ENCODE measurements at regions not wholly inside any gene's neighbourhood (a gene's known extent, or its start where the extent isn't known, plus 50 kb on each side); places are given as distances from the start of the nearest gene placed in this dataset.

DNA sequence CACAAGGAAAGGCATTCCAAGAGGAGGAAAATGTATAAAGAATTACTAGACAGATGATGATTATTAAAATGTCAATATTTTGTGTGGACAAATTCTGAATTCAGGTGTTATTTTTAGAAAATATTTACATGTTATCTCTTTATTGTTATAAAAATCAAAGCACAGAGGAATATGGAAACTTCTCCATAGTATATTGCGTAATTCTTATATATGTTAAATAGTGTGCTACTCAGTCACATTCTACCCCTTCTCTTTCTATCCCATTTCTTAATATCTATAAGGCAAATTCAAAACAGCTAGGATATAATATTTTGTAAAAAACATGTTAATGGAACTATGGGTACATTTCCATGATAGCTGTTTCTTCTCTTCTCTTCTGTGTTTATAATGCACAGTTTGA is 546.8 kb upstream of the FTMT start:
- Histone ChIP-seq H3K4me1 (ENCODE audit: insufficient read depth, low read length) (no peaks in the 10 kb centered on the region), H3K9me3 (ENCODE audit: insufficient read depth, low read depth, low read length) (no peaks in the 10 kb centered on the region), H3K4me3 (ENCODE audit: low read length) (no peak overlapping the region), H3K27ac (ENCODE audit: low read length) (no peak overlapping the region), H3K9ac (ENCODE audit: low read depth, low read length) (no peak overlapping the region), H3K36me3 (ENCODE audit: insufficient read depth, low read depth, low read length) (no peaks in the 10 kb centered on the region), H3K27me3 (ENCODE audit: insufficient read depth, low read length) (no peaks in the 10 kb centered on the region)

DNA sequence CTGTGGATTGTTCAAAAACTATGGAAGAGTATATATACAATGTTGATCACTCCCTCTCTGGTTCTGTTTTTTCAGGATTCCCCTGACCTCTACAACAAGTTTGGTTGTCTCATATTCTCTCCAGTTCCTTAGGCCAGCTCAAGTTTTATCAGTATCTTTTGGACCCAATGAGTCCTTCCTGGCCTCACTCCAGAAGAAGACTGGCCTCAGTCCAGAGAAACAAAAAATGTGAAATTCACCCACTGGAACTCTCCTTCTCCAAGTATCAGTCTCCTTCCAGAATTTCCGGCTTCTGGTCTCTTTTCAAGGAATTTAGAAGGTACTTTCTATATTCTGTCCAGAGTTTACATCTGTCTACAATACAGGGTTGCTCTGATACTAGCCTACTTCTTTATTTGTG is 537.8 kb upstream of the FTMT start:
- Histone ChIP-seq H3K27ac (ENCODE audit: low read length) (no peak overlapping the region), H3K9me3 (ENCODE audit: insufficient read depth, low read depth, low read length) (no peaks in the 10 kb centered on the region), H3K9ac (ENCODE audit: low read depth, low read length) (no peak overlapping the region), H3K4me1 (ENCODE audit: insufficient read depth, low read length) (no peaks in the 10 kb centered on the region), H3K4me3 (ENCODE audit: low read length) (no peak overlapping the region), H3K27me3 (ENCODE audit: insufficient read depth, low read length) (no peaks in the 10 kb centered on the region), H3K36me3 (ENCODE audit: insufficient read depth, low read depth, low read length) (no peaks in the 10 kb centered on the region)

DNA sequence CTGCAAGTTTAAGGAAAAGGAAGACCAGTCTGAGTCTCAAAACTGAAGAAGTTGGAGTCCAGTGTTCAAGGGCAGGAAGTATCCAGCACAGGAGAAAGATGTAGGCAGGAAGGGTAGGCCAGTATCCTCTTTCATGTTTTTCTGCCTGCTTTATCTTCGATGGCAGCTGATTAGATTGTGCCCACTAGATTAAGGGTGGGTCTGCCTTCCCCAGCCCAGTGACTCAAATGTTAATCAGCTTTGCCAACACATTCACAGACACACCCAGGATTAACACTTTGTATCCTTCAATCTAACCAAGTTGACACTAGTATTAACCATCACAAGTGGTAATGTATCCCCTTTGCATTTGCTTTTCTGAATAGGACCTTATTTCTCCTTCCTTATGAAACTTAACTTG is 535.9 kb upstream of the FTMT start:
- Histone ChIP-seq H3K27me3 (ENCODE audit: insufficient read depth, low read length) (no peaks in the 10 kb centered on the region), H3K4me3 (ENCODE audit: low read length) (no peak overlapping the region), H3K27ac (ENCODE audit: low read length) (no peak overlapping the region), H3K9ac (ENCODE audit: low read depth, low read length) (no peak overlapping the region), H3K36me3 (ENCODE audit: insufficient read depth, low read depth, low read length) (no peaks in the 10 kb centered on the region), H3K9me3 (ENCODE audit: insufficient read depth, low read depth, low read length) (no peaks in the 10 kb centered on the region), H3K4me1 (ENCODE audit: insufficient read depth, low read length) (no peaks in the 10 kb centered on the region)

DNA sequence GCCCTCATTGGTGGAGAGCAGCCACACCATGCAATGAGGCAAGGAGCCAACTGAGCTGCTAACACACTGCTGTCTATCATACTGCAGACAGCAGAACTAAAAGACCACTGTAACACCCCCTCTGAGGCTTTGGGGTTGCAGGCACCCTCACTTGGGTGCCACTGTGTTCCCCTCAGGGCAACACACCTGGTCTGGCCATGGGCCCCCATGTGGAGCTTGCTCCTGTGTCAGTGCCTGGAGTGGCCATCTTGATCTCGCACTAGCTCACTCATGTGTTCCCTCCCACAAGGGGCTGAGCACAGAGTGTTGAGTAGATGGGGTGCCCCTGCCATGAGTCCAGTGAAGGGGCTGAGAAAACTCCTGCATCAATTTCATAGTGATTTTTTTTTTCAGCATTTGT is 532.4 kb upstream of the FTMT start:
- Histone ChIP-seq H3K9me3 (ENCODE audit: insufficient read depth, low read depth, low read length) (no peaks in the 10 kb centered on the region; the same call in 1 of the 2 replicates), H3K9ac (ENCODE audit: low read depth, low read length) (no peak overlapping the region), H3K36me3 (ENCODE audit: insufficient read depth, low read depth, low read length) (no peaks in the 10 kb centered on the region), H3K4me1 (ENCODE audit: insufficient read depth, low read length) (no peaks in the 10 kb centered on the region), H3K27ac (ENCODE audit: low read length) (no peak overlapping the region), H3K27me3 (ENCODE audit: insufficient read depth, low read length) (no peaks in the 10 kb centered on the region), H3K4me3 (ENCODE audit: low read length) (no peak overlapping the region)

DNA sequence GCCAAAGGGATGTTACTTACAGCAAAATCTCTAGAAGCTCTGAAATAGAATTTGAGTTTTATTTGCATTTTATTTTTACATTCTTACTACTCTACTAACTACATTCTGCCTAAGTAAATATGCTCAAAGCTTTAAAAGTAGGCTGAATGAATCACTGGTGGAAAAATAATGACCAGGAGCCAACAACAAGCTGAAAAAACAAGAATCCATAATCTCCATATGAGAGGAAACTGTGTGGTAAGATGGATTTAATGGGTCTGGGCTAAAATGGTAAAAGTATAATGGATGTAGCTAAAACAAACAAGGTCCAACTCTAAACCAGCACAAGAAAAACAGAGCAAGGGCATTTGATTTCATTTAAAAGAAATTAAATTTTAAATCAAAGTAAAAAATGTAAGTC is 525.8 kb upstream of the FTMT start:
- Histone ChIP-seq H3K27me3 (ENCODE audit: insufficient read depth, low read length) (no peaks in the 10 kb centered on the region), H3K27ac (ENCODE audit: low read length) (no peak overlapping the region), H3K4me3 (ENCODE audit: low read length) (no peak overlapping the region), H3K4me1 (ENCODE audit: insufficient read depth, low read length) (no peaks in the 10 kb centered on the region), H3K36me3 (ENCODE audit: insufficient read depth, low read depth, low read length) (no peaks in the 10 kb centered on the region), H3K9me3 (ENCODE audit: insufficient read depth, low read depth, low read length) (no peaks in the 10 kb centered on the region; the same call in 1 of the 2 replicates), H3K9ac (ENCODE audit: low read depth, low read length) (no peak overlapping the region)

DNA sequence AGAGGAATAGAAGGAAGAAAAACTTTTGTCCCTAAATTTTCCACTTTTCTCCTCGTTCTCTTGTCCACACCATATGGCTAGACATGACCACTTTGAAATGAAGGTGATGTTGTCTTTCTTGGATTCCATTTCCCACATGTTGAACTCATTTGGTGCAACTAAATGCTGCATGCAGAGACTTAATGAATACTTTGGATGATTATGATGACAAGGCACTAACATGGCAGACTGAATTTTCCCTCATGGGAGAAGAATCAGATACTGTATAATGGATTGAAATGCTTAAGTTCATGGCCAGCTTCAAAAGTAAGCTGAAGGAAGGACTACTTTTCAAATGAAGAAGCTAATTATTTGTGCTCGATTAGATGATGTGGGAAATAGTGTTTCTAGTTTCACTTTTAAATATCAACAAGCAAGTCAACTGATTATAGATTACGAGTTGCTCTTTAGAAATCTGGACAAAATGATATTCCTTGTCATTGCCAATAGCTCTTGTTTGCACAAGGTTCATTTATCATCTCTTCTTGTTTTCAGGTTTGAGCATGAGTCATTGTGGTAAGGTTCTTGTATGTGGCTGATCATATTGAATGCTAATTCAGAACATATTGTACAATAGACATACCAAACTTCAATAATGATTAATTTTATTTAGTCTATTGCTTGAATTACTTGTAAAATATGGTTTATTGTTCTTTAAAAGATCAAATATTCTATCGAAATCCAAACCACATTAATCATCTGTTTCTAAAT is 501.3 kb upstream of the FTMT start:
- Histone ChIP-seq H3K27ac (ENCODE audit: low read length) (no peak overlapping the region), H3K27me3 (ENCODE audit: insufficient read depth, low read length) (no peaks in the 10 kb centered on the region), H3K36me3 (ENCODE audit: insufficient read depth, low read depth, low read length) (no peaks in the 10 kb centered on the region), H3K4me1 (ENCODE audit: insufficient read depth, low read length) (no peaks in the 10 kb centered on the region), H3K4me3 (ENCODE audit: low read length) (no peak overlapping the region), H3K9me3 (ENCODE audit: insufficient read depth, low read depth, low read length) (no peaks in the 10 kb centered on the region), H3K9ac (ENCODE audit: low read depth, low read length) (no peak overlapping the region)

DNA sequence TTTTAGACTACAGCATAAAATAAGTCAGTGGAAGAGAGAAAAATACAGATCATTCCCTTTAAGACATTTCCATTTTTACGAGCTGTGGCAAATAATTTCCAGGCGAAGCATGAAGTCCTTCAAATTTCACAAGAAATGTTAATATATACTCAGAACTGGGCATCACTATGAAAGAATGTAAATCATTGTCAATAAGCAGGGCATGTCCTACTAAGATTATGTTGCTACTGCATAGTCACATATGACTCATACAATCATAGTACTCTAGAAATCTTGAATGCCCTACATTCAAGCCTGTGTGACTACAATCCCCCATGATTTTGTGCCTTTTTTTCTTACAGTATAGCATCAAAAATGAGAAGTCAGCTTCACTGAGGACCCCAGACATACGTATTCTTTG is 485.2 kb upstream of the FTMT start:
- H3K9me3 ChIP-seq (ENCODE audit: insufficient read depth, low read depth, low read length): no peaks in the 10 kb centered on the region
- no peaks in the 10 kb centered on the region for H3K27me3 ChIP-seq (ENCODE audit: insufficient read depth, low read length)
- no peak overlapping the region for H3K9ac ChIP-seq (ENCODE audit: low read depth, low read length)
- H3K4me1 ChIP-seq (ENCODE audit: insufficient read depth, low read length): no peaks in the 10 kb centered on the region
- no peak overlapping the region for H3K4me3 ChIP-seq (ENCODE audit: low read length)
- no peak overlapping the region for H3K27ac ChIP-seq (ENCODE audit: low read length)
- no peaks in the 10 kb centered on the region for H3K36me3 ChIP-seq (ENCODE audit: insufficient read depth, low read depth, low read length)

DNA sequence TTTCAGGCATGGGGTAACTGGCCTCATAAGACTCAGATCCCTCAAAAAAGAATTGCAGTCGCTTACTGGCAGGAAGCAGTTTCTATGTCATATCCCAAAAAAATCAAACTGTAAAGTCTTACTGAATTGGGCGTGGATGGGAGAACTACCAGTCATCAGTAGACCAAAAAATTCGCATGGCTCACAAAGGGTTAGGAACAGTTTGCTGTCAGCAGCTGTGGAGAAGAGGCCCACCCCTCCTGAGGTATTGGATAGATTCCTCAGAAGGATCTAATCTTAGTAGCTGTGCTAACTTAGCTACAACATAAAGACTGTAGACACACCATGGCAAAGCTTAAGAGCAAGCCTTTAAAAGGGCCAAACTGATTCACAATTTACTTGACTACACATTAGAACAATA is 478.3 kb upstream of the FTMT start:
- no peak overlapping the region for H3K9ac ChIP-seq (ENCODE audit: low read depth, low read length)
- no peaks in the 10 kb centered on the region for H3K27me3 ChIP-seq (ENCODE audit: insufficient read depth, low read length)
- H3K27ac ChIP-seq (ENCODE audit: low read length): no peak overlapping the region
- H3K9me3 ChIP-seq (ENCODE audit: insufficient read depth, low read depth, low read length): no peaks in the 10 kb centered on the region
- H3K4me3 ChIP-seq (ENCODE audit: low read length): no peak overlapping the region
- H3K4me1 ChIP-seq (ENCODE audit: insufficient read depth, low read length): no peaks in the 10 kb centered on the region
- H3K36me3 ChIP-seq (ENCODE audit: insufficient read depth, low read depth, low read length): no peaks in the 10 kb centered on the region

DNA sequence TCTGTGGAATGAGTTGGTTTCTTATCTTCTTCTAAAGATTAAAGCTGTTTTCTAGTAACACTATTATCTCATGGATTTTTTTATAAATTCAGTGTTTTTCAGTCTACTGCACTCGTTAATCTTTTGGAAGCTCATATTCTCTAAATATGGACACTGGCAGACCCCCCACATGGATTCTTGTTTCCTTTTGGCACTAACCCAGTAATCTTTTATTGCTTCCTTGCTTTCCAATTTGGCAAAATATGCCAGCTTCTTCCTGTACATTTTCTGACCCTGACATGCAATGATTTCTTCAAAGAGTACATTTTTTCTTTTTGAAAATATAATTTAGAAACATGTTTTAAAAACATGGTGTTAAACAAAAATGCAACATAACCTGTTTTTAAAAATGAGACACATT is 474.2 kb upstream of the FTMT start:
- no peaks in the 10 kb centered on the region for H3K36me3 ChIP-seq (ENCODE audit: insufficient read depth, low read depth, low read length)
- no peak overlapping the region for H3K9ac ChIP-seq (ENCODE audit: low read depth, low read length)
- H3K9me3 ChIP-seq (ENCODE audit: insufficient read depth, low read depth, low read length): no peaks in the 10 kb centered on the region
- H3K4me3 ChIP-seq (ENCODE audit: low read length): no peak overlapping the region
- no peaks in the 10 kb centered on the region for H3K4me1 ChIP-seq (ENCODE audit: insufficient read depth, low read length)
- no peaks in the 10 kb centered on the region for H3K27me3 ChIP-seq (ENCODE audit: insufficient read depth, low read length)
- no peak overlapping the region for H3K27ac ChIP-seq (ENCODE audit: low read length)

DNA sequence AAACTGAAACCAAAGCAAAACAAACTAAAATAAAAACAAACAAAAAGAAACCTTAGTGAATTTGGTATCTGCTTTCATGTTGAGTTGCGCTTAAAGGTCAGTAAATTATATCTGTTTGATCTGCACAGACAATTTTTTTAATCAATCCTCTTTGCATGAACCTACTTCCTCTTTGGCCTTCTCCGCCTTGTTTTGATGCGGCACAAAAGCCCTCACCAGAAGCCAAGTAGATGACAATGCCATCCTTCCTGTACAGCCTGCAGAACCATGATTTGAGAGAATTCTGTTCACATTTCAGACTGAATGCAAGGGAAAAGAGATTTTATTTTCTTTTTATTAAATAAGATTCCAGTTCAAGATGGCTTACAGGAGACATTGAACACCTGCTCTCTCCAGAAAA is 473.6 kb upstream of the FTMT start:
- no peaks in the 10 kb centered on the region for H3K4me1 ChIP-seq (ENCODE audit: insufficient read depth, low read length)
- no peaks in the 10 kb centered on the region for H3K9me3 ChIP-seq (ENCODE audit: insufficient read depth, low read depth, low read length)
- no peak overlapping the region for H3K9ac ChIP-seq (ENCODE audit: low read depth, low read length)
- no peaks in the 10 kb centered on the region for H3K36me3 ChIP-seq (ENCODE audit: insufficient read depth, low read depth, low read length)
- no peak overlapping the region for H3K4me3 ChIP-seq (ENCODE audit: low read length)
- no peak overlapping the region for H3K27ac ChIP-seq (ENCODE audit: low read length)
- H3K27me3 ChIP-seq (ENCODE audit: insufficient read depth, low read length): no peaks in the 10 kb centered on the region

DNA sequence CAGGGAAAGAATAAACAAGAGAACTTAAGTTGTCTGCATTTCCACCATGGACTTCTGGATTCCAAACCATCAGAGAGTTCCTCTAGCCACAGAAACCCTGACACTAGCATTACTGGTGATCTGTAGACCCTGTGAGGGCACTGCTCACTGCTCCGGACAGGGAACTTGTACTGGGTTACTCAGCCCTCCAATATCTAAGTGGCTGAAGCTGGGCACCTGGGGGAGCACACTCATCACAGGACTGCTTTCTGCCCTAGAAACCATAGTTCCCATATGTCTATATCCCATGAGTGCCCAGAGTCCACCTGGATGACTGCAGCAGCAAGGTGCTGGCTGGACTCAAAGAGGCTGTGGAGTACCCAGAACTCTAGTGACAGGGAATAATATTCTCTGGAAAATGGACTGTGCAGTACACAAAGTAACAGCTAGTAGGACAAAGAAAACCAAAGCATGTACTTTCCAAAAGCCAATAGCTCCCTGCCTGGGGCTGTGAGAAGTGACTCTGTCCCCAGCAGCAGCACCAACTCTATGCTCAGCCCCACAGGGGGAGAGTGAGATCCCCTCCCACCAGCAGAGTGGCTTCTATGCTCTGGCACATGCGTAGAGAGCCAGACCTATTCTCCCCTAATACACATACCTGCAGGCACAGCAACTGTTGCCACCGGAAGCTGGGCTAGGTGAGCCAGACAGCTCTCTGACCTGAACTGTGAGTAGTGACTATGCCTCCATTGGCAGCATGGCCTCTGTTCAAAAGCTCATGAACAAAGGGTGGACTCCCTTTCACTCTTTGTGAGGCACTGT is 472.9 kb upstream of the FTMT start:
- Histone ChIP-seq H3K4me1 (ENCODE audit: insufficient read depth, low read length) (no peaks in the 10 kb centered on the region), H3K4me3 (ENCODE audit: low read length) (no peak overlapping the region), H3K27me3 (ENCODE audit: insufficient read depth, low read length) (no peaks in the 10 kb centered on the region), H3K27ac (ENCODE audit: low read length) (no peak overlapping the region), H3K9ac (ENCODE audit: low read depth, low read length) (no peak overlapping the region), H3K36me3 (ENCODE audit: insufficient read depth, low read depth, low read length) (no peaks in the 10 kb centered on the region), H3K9me3 (ENCODE audit: insufficient read depth, low read depth, low read length) (no peaks in the 10 kb centered on the region)

DNA sequence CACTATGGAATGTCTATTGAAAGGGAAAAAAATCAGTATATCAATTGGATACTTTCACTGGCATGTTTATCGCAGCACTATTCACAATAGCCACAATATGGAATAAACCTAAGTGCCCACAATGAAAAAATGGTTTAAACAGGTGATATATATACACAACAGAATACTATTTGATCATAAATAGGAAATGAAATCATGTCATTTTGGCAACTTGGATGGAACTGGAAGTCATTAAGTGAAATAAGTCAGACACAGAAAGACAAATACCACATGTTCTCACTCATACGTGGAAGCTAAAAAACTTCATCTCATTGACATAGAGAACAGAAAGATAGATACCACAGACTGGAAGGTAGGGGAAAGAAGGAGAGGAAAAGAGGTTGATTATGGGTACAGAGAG is 471.6 kb upstream of the FTMT start:
- Histone ChIP-seq H3K27me3 (ENCODE audit: insufficient read depth, low read length) (no peaks in the 10 kb centered on the region), H3K9ac (ENCODE audit: low read depth, low read length) (no peak overlapping the region), H3K36me3 (ENCODE audit: insufficient read depth, low read depth, low read length) (no peaks in the 10 kb centered on the region)

More for the DNA sequence above, 471.6 kb upstream of the FTMT start:
- no peaks in the 10 kb centered on the region for H3K4me1 ChIP-seq (ENCODE audit: insufficient read depth, low read length)
- no peaks in the 10 kb centered on the region for H3K9me3 ChIP-seq (ENCODE audit: insufficient read depth, low read depth, low read length)
- no peak overlapping the region for H3K4me3 ChIP-seq (ENCODE audit: low read length)
- no peak overlapping the region for H3K27ac ChIP-seq (ENCODE audit: low read length)
